HK-2 (cell line): ENCODE measurements at regions not wholly inside any gene's neighbourhood (a gene's known extent, or its start where the extent isn't known, plus 50 kb on each side); places are given as distances from the start of the nearest gene placed in this dataset.

ENCODE experiments used
- DNase-seq: peaks from one replicate; pipeline ENCODE4 v3.0.0-alpha.2; 2018; ENCODE audit not compliant: unreplicated experiment

- DNase-seq = no peak
Observed at GRCh38 chr4:79467246-79467932, 59.4 kb upstream of the GK2 start.

GRCh38 chr4:79466621-79467020 is 58.6 kb upstream of the GK2 start:
- DNase-seq = no peak
